ENCODE measurements at regions not wholly inside any gene's neighbourhood (a gene's known extent, or its start where the extent isn't known, plus 50 kb on each side); places are given as distances from the start of the nearest gene placed in this dataset.

DNA sequence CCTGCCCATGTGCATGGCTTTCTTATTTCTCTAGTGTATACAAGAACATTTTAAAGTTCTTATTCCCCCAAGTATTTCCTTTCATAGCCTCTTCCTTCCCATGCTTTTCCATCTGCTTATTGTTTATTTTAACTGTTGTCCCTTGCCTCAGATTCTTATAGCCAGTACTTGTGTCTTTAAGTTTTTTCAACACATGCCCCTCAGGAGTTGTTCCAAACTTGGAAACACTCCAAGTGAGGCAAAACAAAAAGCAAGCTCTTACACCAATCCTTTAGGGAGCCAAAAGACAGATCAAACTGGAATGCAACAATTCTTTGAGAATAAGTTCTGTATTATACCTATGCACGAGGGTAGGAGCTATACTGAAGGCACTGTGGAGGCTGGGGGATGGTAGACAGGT lies 222.0 kb upstream of the STK26 start:
- no peaks in the 10 kb centered on the region for H3K27me3 ChIP-seq
- WGBS: 32% methylated on average over 1 of the region's 1 CpG
- H3K9me3 ChIP-seq: no peaks in the 10 kb centered on the region
- no peak overlapping the region for H3K4me3 ChIP-seq
- DNase-seq (ENCODE audit: low spot score in 2 of 2): no peak
- H3K36me3 ChIP-seq: no peaks in the 10 kb centered on the region
- H3K4me1 ChIP-seq: no peaks in the 10 kb centered on the region
- TF ChIP-seq POLR2A (IDR thresholded peaks at IDR 0.05): no peak
- TF ChIP-seq CTCF (IDR thresholded peaks at IDR 0.05): no peak
- no peak for TF ChIP-seq POLR2AphosphoS5 (IDR thresholded peaks at IDR 0.05)
- H3K27ac ChIP-seq: no peak overlapping the region

DNA sequence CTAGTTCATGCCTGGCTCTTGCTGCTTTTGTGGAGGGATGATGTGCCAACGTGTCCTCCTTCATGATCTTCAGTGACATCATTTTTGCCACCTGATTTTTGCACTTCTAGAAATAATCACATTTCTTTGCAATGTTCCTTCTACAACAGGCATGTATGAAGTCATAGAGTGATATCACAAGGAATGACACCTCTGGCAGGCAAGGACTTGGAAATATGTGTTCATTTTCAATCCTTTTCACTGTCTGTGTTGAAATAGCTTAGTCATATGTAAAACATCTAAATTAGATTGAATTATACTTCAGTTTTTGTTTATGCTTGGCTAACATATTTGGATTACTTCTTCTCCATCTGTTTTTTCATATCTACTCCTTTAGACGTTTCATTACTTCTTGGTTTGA lies 221.2 kb upstream of the STK26 start:
- Histone ChIP-seq H3K27me3 (no peaks in the 10 kb centered on the region), H3K4me1 (no peaks in the 10 kb centered on the region), H3K4me3 (no peak overlapping the region), H3K36me3 (no peaks in the 10 kb centered on the region), H3K27ac (no peak overlapping the region), H3K9me3 (no peaks in the 10 kb centered on the region)
- WGBS: 54% methylated on average over 2 of the region's 2 CpGs
- DNase-seq (ENCODE audit: low spot score in 2 of 2): no peak
- TF ChIP-seq CTCF (IDR thresholded peaks at IDR 0.05): no peak
- no peak for TF ChIP-seq POLR2A (IDR thresholded peaks at IDR 0.05)
- TF ChIP-seq EP300 (IDR thresholded peaks at IDR 0.05): no peak

DNA sequence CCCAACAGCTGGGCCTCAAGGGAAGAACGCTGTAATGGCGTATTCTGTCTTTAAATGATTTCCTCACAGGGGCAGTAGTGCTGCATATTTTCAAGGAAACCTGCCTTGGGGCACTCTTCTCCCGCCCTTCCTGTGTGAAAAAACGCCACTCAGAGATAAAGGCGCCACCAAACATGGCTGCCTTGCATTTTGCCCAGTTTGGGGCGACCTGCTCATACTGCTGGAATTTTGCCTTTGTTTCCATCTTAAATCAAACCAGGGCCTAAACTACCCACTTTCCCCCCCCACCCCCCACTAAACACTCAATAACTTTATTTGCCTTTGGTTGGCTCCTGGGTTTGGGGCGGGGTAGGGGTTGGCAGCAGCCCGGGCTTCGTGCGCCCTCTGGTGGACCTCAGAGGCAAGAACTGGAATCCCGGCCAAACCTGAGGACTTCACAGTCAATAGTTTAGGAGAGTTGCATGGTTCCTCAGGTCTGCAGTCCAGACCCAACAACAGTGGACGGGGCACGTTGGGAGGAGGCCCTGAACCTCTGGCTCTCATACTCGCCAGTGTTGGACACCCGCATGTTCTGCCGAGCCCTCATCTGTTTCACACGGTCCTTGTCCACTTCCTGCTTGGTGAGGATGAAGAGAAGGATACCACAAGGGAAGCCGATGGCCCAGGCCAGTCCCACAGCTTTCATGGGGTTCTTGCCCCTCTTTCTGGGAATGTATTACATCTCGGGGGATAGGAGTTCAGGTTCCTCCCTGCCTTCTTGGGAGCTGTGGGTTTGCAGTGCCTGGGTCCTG lies 220.1 kb upstream of the STK26 start:
- no peaks in the 10 kb centered on the region for H3K36me3 ChIP-seq
- WGBS: 49% methylated on average over 17 of the region's 19 CpGs
- H3K9me3 ChIP-seq: no peaks in the 10 kb centered on the region
- H3K27me3 ChIP-seq: no peaks in the 10 kb centered on the region
- H3K4me3 ChIP-seq: no peak overlapping the region
- no peak for DNase-seq (ENCODE audit: low spot score in 2 of 2)
- TF ChIP-seq CTCF (IDR thresholded peaks at IDR 0.05): peak in 1 of 2 donors; percentile 34
- TF ChIP-seq POLR2AphosphoS5 (IDR thresholded peaks at IDR 0.05): no peak
- TF ChIP-seq POLR2A (IDR thresholded peaks at IDR 0.05): no peak
- no peak for TF ChIP-seq EP300 (IDR thresholded peaks at IDR 0.05)
- no peak overlapping the region for H3K27ac ChIP-seq
- no peaks in the 10 kb centered on the region for H3K4me1 ChIP-seq

- TF ChIP-seq POLR2AphosphoS5 (IDR thresholded peaks at IDR 0.05): no peak
- no peak for TF ChIP-seq EP300 (IDR thresholded peaks at IDR 0.05)
- peak in 1 of 2 donors; percentile 66 for TF ChIP-seq CTCF (IDR thresholded peaks at IDR 0.05)
- no peak for TF ChIP-seq POLR2A (IDR thresholded peaks at IDR 0.05)
- DNase-seq (ENCODE audit: low spot score in 2 of 2): peak in 1 of 2 donors; percentile 86
- no peaks in the 10 kb centered on the region for H3K27me3 ChIP-seq
- H3K4me1 ChIP-seq: no peaks in the 10 kb centered on the region
- no peaks in the 10 kb centered on the region for H3K36me3 ChIP-seq
- peak overlapping the region; percentile 29 for H3K4me3 ChIP-seq
- H3K27ac ChIP-seq: peak overlapping the region; percentile 72
- WGBS: 40% methylated on average over 11 of the region's 11 CpGs
- H3K9me3 ChIP-seq: no peaks in the 10 kb centered on the region
Observed at GRCh38 chrX:131812847-131813825, 210.0 kb upstream of the STK26 start.

Measured in suprapubic skin (tissue), 4 donors.